VCaP (cell line): ENCODE measurements at regions not wholly inside any gene's neighbourhood (a gene's known extent, or its start where the extent isn't known, plus 50 kb on each side); places are given as distances from the start of the nearest gene placed in this dataset.

ENCODE experiments used
- H3K27ac ChIP-seq: fragments of 450-650 bp; 2 replicates; pipeline ENCODE4 v1.5.1; 2017
- CTCF ChIP-seq: fragments of 450-650 bp; conservative IDR thresholded peaks from 2 replicates; pipeline ENCODE4 v1.5.1; 2017; ENCODE audit warnings: mild to moderate bottlenecking, moderate library complexity

GRCh38 chr11:43217849-43218248, 93.9 kb upstream of the API5 start:
- H3K27ac ChIP-seq: no peak overlapping the region
- no peak for TF ChIP-seq CTCF

DNA sequence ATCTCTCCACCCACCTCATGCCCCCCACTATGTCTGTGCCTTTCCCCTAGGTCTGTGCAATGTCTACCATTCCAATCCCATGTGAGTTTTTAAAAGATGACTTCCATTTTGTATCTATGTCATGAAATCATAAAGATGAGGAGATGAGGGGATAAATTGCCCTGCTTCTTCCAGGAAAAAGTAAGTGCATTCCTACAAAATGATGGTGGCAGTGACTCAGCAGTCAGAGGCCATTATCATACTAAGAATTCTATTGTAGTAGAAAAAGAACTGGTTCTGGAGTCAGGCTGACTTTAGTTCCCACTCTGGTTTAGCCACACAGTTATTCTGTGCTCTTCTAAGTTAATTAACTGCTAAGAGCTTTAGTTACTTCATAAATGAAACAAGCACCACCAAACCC, 89.6 kb upstream of the API5 start:
- no peak for TF ChIP-seq CTCF
- H3K27ac ChIP-seq: no peak overlapping the region

GRCh38 chr11:43223026-43223425, 88.8 kb upstream of the API5 start:
- H3K27ac ChIP-seq: no peak overlapping the region
- no peak for TF ChIP-seq CTCF

GRCh38 chr11:43234881-43235280, 76.9 kb upstream of the API5 start:
- no peak overlapping the region for H3K27ac ChIP-seq
- no peak for TF ChIP-seq CTCF

DNA sequence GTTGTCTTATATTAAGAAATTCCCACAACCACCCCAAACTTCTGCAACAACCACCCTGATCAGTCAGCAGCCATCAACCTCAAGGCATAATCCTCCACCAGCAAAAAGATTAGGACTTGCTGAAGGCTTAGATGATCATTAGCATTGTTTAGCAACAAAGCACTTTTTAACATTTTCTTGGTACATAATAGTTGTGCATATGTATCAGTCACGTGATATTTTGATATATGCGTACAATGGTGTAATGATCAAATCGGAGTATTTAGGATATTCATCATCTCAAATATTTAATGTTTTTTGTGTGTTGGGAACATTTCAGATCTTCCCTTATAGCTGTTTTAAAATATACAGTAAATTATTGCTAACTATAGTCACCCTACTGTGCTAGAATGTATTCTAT, 73.5 kb upstream of the API5 start:
- TF ChIP-seq CTCF: no peak
- no peak overlapping the region for H3K27ac ChIP-seq

- no peak for TF ChIP-seq CTCF
- no peak overlapping the region for H3K27ac ChIP-seq
Measured at GRCh38 chr11:43239791-43240190, 72.0 kb upstream of the API5 start.

DNA sequence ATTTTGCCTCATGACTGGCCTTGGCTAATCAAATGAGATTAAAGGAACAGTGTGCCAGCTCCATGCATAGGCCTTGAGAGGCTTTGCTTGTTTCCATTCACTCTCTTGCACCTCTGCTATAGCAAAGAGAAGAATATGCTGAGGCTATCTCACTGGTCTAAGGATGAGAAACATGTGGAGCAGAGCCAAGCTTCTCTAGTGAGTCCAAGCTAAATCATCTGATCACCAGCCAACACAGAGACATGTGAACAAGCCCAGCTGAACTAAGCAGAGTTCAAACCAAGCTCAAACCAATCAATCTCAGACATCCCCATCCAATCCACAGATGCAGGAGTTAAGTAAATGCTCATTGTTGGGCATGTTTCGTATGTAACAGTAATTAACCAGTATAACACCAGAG, 69.4 kb upstream of the API5 start:
- TF ChIP-seq CTCF: no peak
- no peak overlapping the region for H3K27ac ChIP-seq

DNA sequence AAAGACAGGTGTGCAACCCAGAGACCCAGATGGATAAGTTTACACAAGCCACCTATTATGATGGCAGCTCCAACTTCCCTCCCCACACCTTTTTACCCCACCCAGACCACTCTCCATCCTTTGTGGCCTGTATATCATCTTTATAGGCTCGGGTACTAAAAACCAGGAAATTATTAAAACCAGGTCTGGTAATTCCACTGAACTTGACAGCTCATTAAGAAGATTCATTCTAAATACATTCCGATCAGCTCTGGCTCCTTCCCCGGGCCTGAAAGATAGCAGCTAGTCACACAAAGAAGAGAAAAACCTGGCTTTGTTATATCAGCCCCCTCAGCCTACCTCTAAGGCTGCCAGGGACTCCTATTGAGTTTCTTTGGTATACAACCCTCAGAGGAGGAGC, 67.9 kb upstream of the API5 start:
- no peak overlapping the region for H3K27ac ChIP-seq
- no peak for TF ChIP-seq CTCF
